H9 (cell line): ENCODE measurements at regions not wholly inside any gene's neighbourhood (a gene's known extent, or its start where the extent isn't known, plus 50 kb on each side); places are given as distances from the start of the nearest gene placed in this dataset.

Experiments
- DNase-seq: peaks from one replicate; pipeline ENCODE4 v3.0.0-alpha.2; 2017
- H2AFZ ChIP-seq: one replicate; pipeline ENCODE4 v1.6.1; 2013; ENCODE audit warnings: mild to moderate bottlenecking, low read length, control low read depth, moderate library complexity
- H2AK5ac ChIP-seq: 2 replicates; pipeline ENCODE4 v1.6.1; 2013; ENCODE audit warnings: low read length, control low read depth, mixed read lengths; ENCODE audit not compliant: insufficient read length
- H2BK120ac ChIP-seq: one replicate; pipeline ENCODE4 v1.6.1; 2013; ENCODE audit warnings: low read depth, mild to moderate bottlenecking, low read length, control low read depth, inconsistent platforms; ENCODE audit not compliant: poor library complexity, severe bottlenecking
- H2BK12ac ChIP-seq: 2 replicates; pipeline ENCODE4 v1.6.1; 2013; ENCODE audit warnings: low read length, control low read depth, mixed read lengths, low read depth; ENCODE audit not compliant: insufficient read length
- H2BK15ac ChIP-seq: 2 replicates; pipeline ENCODE4 v1.6.1; 2013; ENCODE audit warnings: low read depth, low read length, control low read depth
- H2BK20ac ChIP-seq: one replicate; pipeline ENCODE4 v1.6.1; 2013; ENCODE audit warnings: low read depth, mild to moderate bottlenecking, low read length, control low read depth, inconsistent platforms; ENCODE audit not compliant: poor library complexity, severe bottlenecking
- H2BK5ac ChIP-seq: 2 replicates; pipeline ENCODE4 v1.6.1; 2013; ENCODE audit warnings: low read length, control low read depth, mixed read lengths; ENCODE audit not compliant: insufficient read length
- H3K14ac ChIP-seq: 2 replicates; pipeline ENCODE4 v1.6.1; 2013; ENCODE audit warnings: low read length, control low read depth; ENCODE audit not compliant: insufficient read depth
- H3K18ac ChIP-seq: 2 replicates; pipeline ENCODE4 v1.6.1; 2013; ENCODE audit warnings: low read depth, mild to moderate bottlenecking, mixed read lengths, low read length, control low read depth; ENCODE audit not compliant: insufficient read length
- H3K23ac ChIP-seq: 2 replicates; pipeline ENCODE4 v1.6.1; 2013; ENCODE audit warnings: low read length, control low read depth, mixed read lengths, low read depth; ENCODE audit not compliant: insufficient read length
- H3K23me2 ChIP-seq: 2 replicates; pipeline ENCODE4 v1.6.1; 2013; ENCODE audit warnings: low read depth, mild to moderate bottlenecking, mixed read lengths, low read length, control low read depth; ENCODE audit not compliant: insufficient read length, poor library complexity, severe bottlenecking
- H3K27ac ChIP-seq: 2 replicates; pipeline ENCODE4 v1.5.1; 2013; ENCODE audit warnings: low read length, control low read depth, mixed read lengths, low read depth; ENCODE audit not compliant: insufficient read length
- H3K27me3 ChIP-seq: 2 replicates; pipeline ENCODE4 v1.6.1; 2013; ENCODE audit warnings: low read length, control low read depth, inconsistent platforms; ENCODE audit not compliant: insufficient read depth
- H3K4ac ChIP-seq: 2 replicates; pipeline ENCODE4 v1.6.1; 2013; ENCODE audit warnings: low read depth, mild to moderate bottlenecking, control low read depth, inconsistent platforms, low read length, moderate library complexity
- H3K4me1 ChIP-seq: 2 replicates; pipeline ENCODE4 v1.6.1; 2013; ENCODE audit warnings: low read length, control low read depth, inconsistent platforms; ENCODE audit not compliant: insufficient read depth
- H3K4me2 ChIP-seq: 2 replicates; pipeline ENCODE4 v1.6.1; 2013; ENCODE audit warnings: low read length, control low read depth, mixed read lengths; ENCODE audit not compliant: insufficient read length, insufficient read depth
- H3K56ac ChIP-seq: 2 replicates; pipeline ENCODE4 v1.6.1; 2013; ENCODE audit warnings: low read depth, mild to moderate bottlenecking, mixed read lengths, low read length, control low read depth; ENCODE audit not compliant: insufficient read length
- H3K79me1 ChIP-seq: 2 replicates; pipeline ENCODE4 v1.6.1; 2013; ENCODE audit warnings: low read depth, mild to moderate bottlenecking, moderate library complexity, low read length, control low read depth, inconsistent platforms; ENCODE audit not compliant: insufficient read depth, poor library complexity, severe bottlenecking
- H3K79me2 ChIP-seq: 2 replicates; pipeline ENCODE4 v1.6.1; 2013; ENCODE audit warnings: low read length, control low read depth, inconsistent platforms; ENCODE audit not compliant: insufficient read depth
- H3K9ac ChIP-seq: 2 replicates; pipeline ENCODE4 v1.6.1; 2013; ENCODE audit warnings: low read length, control low read depth, mixed read lengths; ENCODE audit not compliant: insufficient read length; ENCODE audit errors: extremely low read depth
- H3K9me3 ChIP-seq: one replicate; pipeline ENCODE4 v1.6.1; 2013; ENCODE audit warnings: low read depth, low read length, inconsistent platforms; ENCODE audit not compliant: control insufficient read depth
- H3T11ph ChIP-seq: one replicate; pipeline ENCODE4 v1.6.1; 2013; ENCODE audit warnings: mild to moderate bottlenecking, low read length, control low read depth, inconsistent platforms
- H4K20me1 ChIP-seq: one replicate; pipeline ENCODE4 v1.6.1; 2013; ENCODE audit not compliant: control insufficient read depth, insufficient read length, insufficient read depth
- H4K5ac ChIP-seq: 2 replicates; pipeline ENCODE4 v1.6.1; 2013; ENCODE audit warnings: low read depth, mild to moderate bottlenecking, mixed read lengths, low read length, control low read depth; ENCODE audit not compliant: insufficient read length
- H4K8ac ChIP-seq: replicated peaks from 2 replicates; pipeline ENCODE4 v1.6.1; 2013; ENCODE audit warnings: low read length, control low read depth, mixed read lengths, low read depth; ENCODE audit not compliant: insufficient read length
- H4K91ac ChIP-seq: 2 replicates; pipeline ENCODE4 v1.6.1; 2013; ENCODE audit warnings: low read depth, mild to moderate bottlenecking, moderate library complexity, mixed read lengths, low read length, control low read depth; ENCODE audit not compliant: insufficient read length
- H3K27ac Mint-ChIP-seq, 3 experiments: 2 replicates in 2 of 3; 3 replicates in 1 of 3; pipeline ENCODE4 v1.8.0; 2020 to 2021; ENCODE audit warnings: mixed read lengths in 3 of 3, mild to moderate bottlenecking in 1 of 3, moderate library complexity in 1 of 3
- H3K27me3 Mint-ChIP-seq: 2 replicates; pipeline ENCODE4 v1.8.0; 2021; ENCODE audit warnings: low read depth, mild to moderate bottlenecking, moderate library complexity, mixed read lengths
- H3K36me3 Mint-ChIP-seq, 3 experiments: 2 replicates in 2 of 3; 3 replicates in 1 of 3; pipeline ENCODE4 v1.8.0; 2020 to 2021; ENCODE audit warnings: low read depth in 3 of 3, mixed read lengths in 3 of 3; ENCODE audit not compliant: insufficient read depth in 1 of 3
- H3K4me1 Mint-ChIP-seq, 2 experiments: 2 replicates each; pipeline ENCODE4 v1.8.0; 2020; ENCODE audit warnings: mixed read lengths in 2 of 2
- H3K4me3 Mint-ChIP-seq, 2 experiments: 2 replicates in 1 of 2; 3 replicates in 1 of 2; pipeline ENCODE4 v1.8.0; 2020 to 2021; ENCODE audit warnings: mild to moderate bottlenecking in 2 of 2, mixed read lengths in 2 of 2, moderate library complexity in 1 of 2
- H3K9me3 Mint-ChIP-seq, 2 experiments: 2 replicates in 1 of 2; 3 replicates in 1 of 2; pipeline ENCODE4 v1.8.0; 2020; ENCODE audit warnings: mild to moderate bottlenecking in 2 of 2, mixed read lengths in 2 of 2, moderate library complexity in 1 of 2
- WGBS: extraction: QIAGEN DNeasy Blood & Tissue Kit; methylation state at CpG from one replicate; pipeline ENCODE4 v1.1.7; 2013; ENCODE audit warnings: missing lambda C conversion rate, low lambda C conversion rate, mixed read lengths; ENCODE audit not compliant: insufficient read length; ENCODE audit errors: extremely low coverage; 5-methylcytosine and 5-hydroxymethylcytosine counted together
- TF ChIP-seq, protein P1 (sequence below): fragments of 200-600 bp; sonication (generic); conservative IDR thresholded peaks from 3 replicates; pipeline ENCODE4 v1.8.0; 2021; ENCODE audit warnings: antibody characterized with exemption, mild to moderate bottlenecking

DNA sequence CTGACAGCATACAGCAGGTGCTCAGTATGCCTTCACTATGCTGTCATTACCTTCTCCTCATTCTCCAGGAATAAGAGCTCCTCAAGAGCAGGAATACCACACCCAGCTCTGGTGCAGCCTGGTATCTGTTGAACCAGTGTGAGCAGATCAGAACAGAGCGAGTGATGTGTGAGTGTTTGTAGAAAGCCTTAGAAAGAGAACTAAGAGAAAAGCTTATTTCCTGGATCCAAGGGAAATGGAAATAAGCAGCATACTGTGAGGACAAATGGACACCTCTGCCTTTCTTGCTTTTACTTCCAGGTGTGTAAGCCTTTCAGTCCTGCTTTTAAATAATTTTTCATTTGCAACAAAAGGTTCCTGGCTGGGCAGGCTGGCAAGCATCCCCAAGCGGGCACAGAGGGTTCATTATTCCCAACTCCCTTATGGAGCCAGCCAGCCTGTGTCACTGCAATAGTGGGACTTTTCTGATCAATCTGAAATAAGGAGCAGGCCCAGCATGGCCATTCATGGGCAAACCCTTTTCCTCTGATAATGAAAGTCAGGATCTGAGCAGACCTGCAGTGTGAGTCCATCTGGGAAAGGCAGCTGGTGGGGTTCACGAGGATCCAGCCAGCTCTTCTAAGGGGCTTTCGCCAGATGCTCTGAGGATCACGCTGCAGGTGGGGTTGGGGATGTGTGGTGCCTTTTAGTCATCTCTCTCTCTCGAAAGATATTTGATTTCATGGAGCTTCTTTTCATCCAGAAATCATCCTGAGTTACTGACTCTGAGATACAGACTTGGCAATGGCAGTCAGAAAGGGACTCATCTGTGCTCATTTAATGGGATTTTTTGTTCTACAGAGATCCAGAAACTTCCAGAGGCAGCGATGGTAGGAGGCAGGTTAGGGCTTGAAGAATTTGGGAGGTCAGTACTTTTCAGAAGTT, 594.9 kb upstream of the CFAP20DC start:
- Histone ChIP-seq H3K79me1 (no peaks in the 10 kb centered on the region), H3K18ac (no peak overlapping the region), H2BK15ac (no peak overlapping the region), H2BK20ac (no peak overlapping the region), H3K23me2 (no peaks in the 10 kb centered on the region), H3K9ac (no peak overlapping the region), H2BK5ac (no peak overlapping the region), H2BK12ac (no peak overlapping the region), H4K20me1 (no peaks in the 10 kb centered on the region), H3K4ac (no peak overlapping the region), H3K9me3 (no peaks in the 10 kb centered on the region), H3K4me1 (no peaks in the 10 kb centered on the region), H3K14ac (no peak overlapping the region), H3K79me2 (no peaks in the 10 kb centered on the region), H4K91ac (no peak overlapping the region), H3K27ac (no peak overlapping the region), H2AK5ac (no peak overlapping the region), H3K4me2 (no peak overlapping the region), H2AFZ (no peak overlapping the region), H2BK120ac (no peak overlapping the region), H3T11ph (no peak overlapping the region), H3K56ac (no peak overlapping the region), H3K23ac (no peak overlapping the region), H3K27me3 (no peaks in the 10 kb centered on the region), H4K8ac (no peak overlapping the region), H4K5ac (no peak overlapping the region)
- Mint-ChIP-seq H3K4me1 (no peaks in the 10 kb centered on the region), H3K27me3 (peaks cover 6% of the 10 kb centered on the region; the same call in 1 of the 2 replicates), H3K36me3 (peaks cover 0 to 3% (median 2%) of the 10 kb centered on the region in 3 experiments; a peak in 3 of 7 replicates), H3K4me3 (no peak overlapping the region), H3K27ac (no peak overlapping the region), H3K9me3 (peaks cover 9 to 11% of the 10 kb centered on the region in 2 experiments)
- TF ChIP-seq, protein P1, sequence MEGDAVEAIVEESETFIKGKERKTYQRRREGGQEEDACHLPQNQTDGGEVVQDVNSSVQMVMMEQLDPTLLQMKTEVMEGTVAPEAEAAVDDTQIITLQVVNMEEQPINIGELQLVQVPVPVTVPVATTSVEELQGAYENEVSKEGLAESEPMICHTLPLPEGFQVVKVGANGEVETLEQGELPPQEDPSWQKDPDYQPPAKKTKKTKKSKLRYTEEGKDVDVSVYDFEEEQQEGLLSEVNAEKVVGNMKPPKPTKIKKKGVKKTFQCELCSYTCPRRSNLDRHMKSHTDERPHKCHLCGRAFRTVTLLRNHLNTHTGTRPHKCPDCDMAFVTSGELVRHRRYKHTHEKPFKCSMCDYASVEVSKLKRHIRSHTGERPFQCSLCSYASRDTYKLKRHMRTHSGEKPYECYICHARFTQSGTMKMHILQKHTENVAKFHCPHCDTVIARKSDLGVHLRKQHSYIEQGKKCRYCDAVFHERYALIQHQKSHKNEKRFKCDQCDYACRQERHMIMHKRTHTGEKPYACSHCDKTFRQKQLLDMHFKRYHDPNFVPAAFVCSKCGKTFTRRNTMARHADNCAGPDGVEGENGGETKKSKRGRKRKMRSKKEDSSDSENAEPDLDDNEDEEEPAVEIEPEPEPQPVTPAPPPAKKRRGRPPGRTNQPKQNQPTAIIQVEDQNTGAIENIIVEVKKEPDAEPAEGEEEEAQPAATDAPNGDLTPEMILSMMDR = no peak
- no CpG with 5 or more reads among the region's 7 CpGs for WGBS
- DNase-seq = no peak
